ENCODE measurements at regions not wholly inside any gene's neighbourhood (a gene's known extent, or its start where the extent isn't known, plus 50 kb on each side); places are given as distances from the start of the nearest gene placed in this dataset.
"Not testable (repeated sequence)": the region's sequence is repeated elsewhere in the genome, so short reads cannot be mapped to it uniquely, and the experiment has no call there.

GRCh38 chr2:12567411-12567810 is 149.3 kb upstream of the TRIB2 start:
- ATAC-seq, result no peak

GRCh38 chr2:12569510-12569909 is 147.2 kb upstream of the TRIB2 start:
- ATAC-seq, result not testable (repeated sequence)

GRCh38 chr2:12569929-12570328 is 146.8 kb upstream of the TRIB2 start:
- not testable (repeated sequence) for ATAC-seq

- no peak for ATAC-seq
Observed at GRCh38 chr2:12577091-12577490, 139.6 kb upstream of the TRIB2 start.

GRCh38 chr2:12577567-12578253 is 139.0 kb upstream of the TRIB2 start:
- ATAC-seq, result no peak

GRCh38 chr2:12579018-12579417 is 137.7 kb upstream of the TRIB2 start:
- ATAC-seq, result peak; percentile 32 to 43

GRCh38 chr2:12584338-12584737 is 132.4 kb upstream of the TRIB2 start:
- no peak for ATAC-seq

- ATAC-seq, result no peak
Observed at GRCh38 chr2:12585784-12586183, 131.0 kb upstream of the TRIB2 start.

GRCh38 chr2:12587228-12587627 is 129.5 kb upstream of the TRIB2 start:
- peak in 1 of 2 donors; percentile 20 for ATAC-seq

GRCh38 chr2:12587729-12588522 is 128.8 kb upstream of the TRIB2 start:
- ATAC-seq, result peak; percentile 68 to 74

GRCh38 chr2:12588986-12589385 is 127.8 kb upstream of the TRIB2 start:
- no peak for ATAC-seq

GRCh38 chr2:12589802-12590320 is 126.9 kb upstream of the TRIB2 start:
- no peak for ATAC-seq

GRCh38 chr2:12592296-12592695 is 124.4 kb upstream of the TRIB2 start:
- no peak for ATAC-seq

- ATAC-seq, result no peak
Observed at GRCh38 chr2:12594590-12594989, 122.1 kb upstream of the TRIB2 start.

- no peak for ATAC-seq
Observed at GRCh38 chr2:12596771-12597170, 120.0 kb upstream of the TRIB2 start.

GRCh38 chr2:12597610-12598009 is 119.1 kb upstream of the TRIB2 start:
- no peak for ATAC-seq

- no peak for ATAC-seq
Observed at GRCh38 chr2:12602661-12603060, 114.1 kb upstream of the TRIB2 start.

GRCh38 chr2:12603781-12604295 is 112.9 kb upstream of the TRIB2 start:
- no peak for ATAC-seq

- no peak for ATAC-seq
Observed at GRCh38 chr2:12604341-12604740, 112.4 kb upstream of the TRIB2 start.

GRCh38 chr2:12605366-12605765 is 111.4 kb upstream of the TRIB2 start:
- ATAC-seq, result no peak

- no peak for ATAC-seq
Observed at GRCh38 chr2:12605936-12606335, 110.8 kb upstream of the TRIB2 start.

GRCh38 chr2:12606472-12607000 is 110.2 kb upstream of the TRIB2 start:
- no peak for ATAC-seq

GRCh38 chr2:12607971-12608370 is 108.8 kb upstream of the TRIB2 start:
- peak; percentile 91 to 94 for ATAC-seq

- no peak for ATAC-seq
Observed at GRCh38 chr2:12610314-12610713, 106.4 kb upstream of the TRIB2 start.
